GM12878 (cell line): ENCODE measurements at regions not wholly inside any gene's neighbourhood (a gene's known extent, or its start where the extent isn't known, plus 50 kb on each side); places are given as distances from the start of the nearest gene placed in this dataset.

Experiments used
- ATAC-seq: fragments of 200-7000 bp; cut with Tn5 transposase; 3 replicates; pipeline ENCODE4 v1.9.1; 2020; ENCODE audit warnings: mild to moderate bottlenecking, moderate library complexity
- BruUV-seq: library from RNA; stranded (reverse); fragments of 400-500 nt; replicated peaks from 2 replicates; lab custom pipeline; 2021; lab: Mats Ljungman, UMichigan
- CTCF ChIA-PET: fragments of 300-600 bp; sonication (Branson Sonifier 250); formaldehyde crosslinking; extraction: SDS; loops from one replicate; lab custom pipeline; 2021; ENCODE audit warnings: inconsistent platforms; lab: Yijun Ruan, JAX
- POLR2A ChIA-PET: fragments of 350-600 bp; formaldehyde crosslinking; extraction: SDS; loops from one replicate; lab custom pipeline; 2021; ENCODE audit warnings: inconsistent platforms; lab: Charles Lee
- RAD21 ChIA-PET: fragments of 300-600 bp; sonication (Branson Sonifier 250); formaldehyde crosslinking; loops from one replicate; lab custom pipeline; 2023; ENCODE audit warnings: antibody characterized with exemption; ENCODE audit not compliant: unreplicated experiment; lab: Charles Lee
- SMC1A ChIA-PET: fragments of 300-600 bp; sonication (Branson Sonifier 250); formaldehyde crosslinking; loops from one replicate; lab custom pipeline; 2023; ENCODE audit not compliant: unreplicated experiment, uncharacterized antibody; lab: Charles Lee
- DNase-seq: peaks from one replicate; pipeline ENCODE4 v3.0.0-alpha.2; 2011; ENCODE audit warnings: low read depth, low spot score
- FAIRE-seq: peaks from 3 replicates; lab custom pipeline; 2011; peaks lifted over from hg19 to GRCh38; lab: Jason Lieb, UNC
- H2AFZ ChIP-seq: 2 replicates; pipeline ENCODE4 v1.6.0; 2011; ENCODE audit warnings: low read depth, low read length, control low read depth; ENCODE audit not compliant: control insufficient read depth
- H3K27ac ChIP-seq: 2 replicates; pipeline ENCODE4 v1.5.1; 2011; ENCODE audit warnings: control low read depth; ENCODE audit not compliant: control insufficient read depth, insufficient read depth
- H3K27me3 ChIP-seq, 2 experiments: replicated peaks in 1 of 2; 2 replicates each; pipeline versions ENCODE4 v1.6.0 to v1.6.1; 2011; ENCODE audit warnings: low read length in 1 of 2; ENCODE audit not compliant: control insufficient read depth in 2 of 2, insufficient read depth in 2 of 2
- H3K36me3 ChIP-seq, 2 experiments: 2 replicates each; pipeline ENCODE4 v1.5.1; 2011; ENCODE audit warnings: low read length in 1 of 2; ENCODE audit not compliant: control insufficient read depth in 2 of 2, insufficient read depth in 2 of 2
- H3K4me1 ChIP-seq: 2 replicates; pipeline ENCODE4 v1.6.1; 2011; ENCODE audit warnings: mild to moderate bottlenecking, low read length, moderate library complexity, mixed read lengths; ENCODE audit not compliant: control insufficient read depth, insufficient read depth
- H3K4me2 ChIP-seq: 2 replicates; pipeline ENCODE4 v1.6.0; 2011; ENCODE audit warnings: control low read depth; ENCODE audit not compliant: control insufficient read depth, insufficient read depth
- H3K4me3 ChIP-seq: fragments of 200-600 bp; sonication (generic); 2 replicates; pipeline ENCODE4 v1.5.1; 2016
- H3K79me2 ChIP-seq: 2 replicates; pipeline ENCODE4 v1.6.0; 2011; ENCODE audit warnings: low read length; ENCODE audit not compliant: control insufficient read depth, insufficient read depth
- H3K9ac ChIP-seq: 2 replicates; pipeline ENCODE4 v1.8.0; 2011; ENCODE audit warnings: low read length, control low read depth, mixed read lengths; ENCODE audit not compliant: control insufficient read depth, insufficient read depth
- H3K9me3 ChIP-seq: replicated peaks from 3 replicates; pipeline ENCODE4 v1.5.1; 2011; ENCODE audit warnings: mild to moderate bottlenecking, low read length; ENCODE audit not compliant: control insufficient read depth, insufficient read depth
- H4K20me1 ChIP-seq: 2 replicates; pipeline ENCODE4 v1.6.0; 2011; ENCODE audit not compliant: control insufficient read depth, insufficient read depth
- BCLAF1 ChIP-seq: fragments of 450-650 bp; IDR thresholded peaks from 2 replicates; pipeline ENCODE4 v1.6.1; 2017; ENCODE audit warnings: antibody characterized with exemption, mild to moderate bottlenecking, moderate library complexity
- CBX3 ChIP-seq: fragments of 200-600 bp; sonication (generic); IDR thresholded peaks from 2 replicates; pipeline ENCODE4 v1.6.1; 2016; ENCODE audit warnings: low read depth, borderline replicate concordance
- CHD2 ChIP-seq: IDR thresholded peaks from 2 replicates; pipeline ENCODE4 v1.6.1; 2011; ENCODE audit warnings: low read depth, low read length, improper control_type of control experiment, borderline replicate concordance
- CREM ChIP-seq: IDR thresholded peaks from 2 replicates; pipeline ENCODE4 v1.6.1; 2014; ENCODE audit warnings: antibody characterized with exemption, low read depth
- IKZF2 ChIP-seq, 2 experiments: fragments of 450-650 bp; IDR thresholded peaks; 2 replicates each; pipeline ENCODE4 v1.6.1; 2017; ENCODE audit warnings: mild to moderate bottlenecking in 2 of 2, moderate library complexity in 2 of 2
- NFYA ChIP-seq: IDR thresholded peaks from 2 replicates; pipeline ENCODE4 v1.6.1; 2011; ENCODE audit warnings: low read depth, mild to moderate bottlenecking, low read length, improper control_type of control experiment, borderline replicate concordance
- NR2C1 ChIP-seq: fragments of 450-650 bp; IDR thresholded peaks from 2 replicates; pipeline ENCODE4 v1.6.1; 2017; ENCODE audit warnings: antibody characterized with exemption, mild to moderate bottlenecking, moderate library complexity
- PRDM15 ChIP-seq: fragments of 450-650 bp; formaldehyde crosslinking; IDR thresholded peaks from 2 replicates; pipeline ENCODE4 v1.4.0; 2020; ENCODE audit warnings: mild to moderate bottlenecking, moderate library complexity
- RAD51 ChIP-seq: fragments of 450-650 bp; IDR thresholded peaks from 2 replicates; pipeline ENCODE4 v1.6.1; 2016; ENCODE audit warnings: moderate library complexity, mild to moderate bottlenecking, inconsistent platforms
- ZNF207 ChIP-seq: fragments of 450-650 bp; IDR thresholded peaks from 2 replicates; pipeline ENCODE4 v1.6.1; 2014; ENCODE audit warnings: antibody characterized with exemption, mild to moderate bottlenecking, borderline replicate concordance
- WGBS: methylation state at CpG from one replicate; pipeline ENCODE4 v1.1.6; 2016; ENCODE audit warnings: low lambda C conversion rate; ENCODE audit not compliant: insufficient replicate concordance, insufficient coverage; ENCODE audit errors: missing lambda C conversion rate; 5-methylcytosine and 5-hydroxymethylcytosine counted together
- in situ Hi-C: fragments of 300-500 bp; cut with MboI; formaldehyde crosslinking; loops from 9 replicates; pipeline ENCODE4 v1.14.3; 2018; ENCODE audit warnings: mixed read lengths
- intact Hi-C: fragments of 100-400 bp; cut with micrococcal nuclease; formaldehyde crosslinking; loops from one replicate; pipeline ENCODE4 v1.14.2; 2022; ENCODE audit not compliant: unreplicated experiment

DNA sequence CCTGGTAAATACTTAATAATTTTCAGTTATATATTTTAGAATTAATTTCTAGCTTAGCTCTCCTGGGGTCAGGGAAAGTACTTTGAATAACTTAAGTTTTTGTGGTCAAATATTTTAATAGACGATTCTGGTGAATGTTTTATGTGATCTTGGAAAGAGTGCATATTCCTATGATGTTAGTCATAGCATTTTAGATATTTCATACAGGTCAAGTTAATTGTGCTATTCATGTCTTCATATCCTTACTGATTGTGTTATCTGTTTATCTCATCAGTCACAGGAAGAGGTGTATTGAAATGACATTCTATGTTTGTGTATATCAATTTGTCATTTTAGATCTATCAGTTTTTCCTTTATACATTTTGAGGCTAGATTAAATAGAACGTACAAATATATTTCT is 576.2 kb downstream of the CPS1 start:
- BruUV-seq, result no TSS peak
- H3K4me2 ChIP-seq, result no peak overlapping the region
- H3K27ac ChIP-seq, result no peak overlapping the region
- H3K4me1 ChIP-seq, result no peaks in the 10 kb centered on the region
- H3K36me3 ChIP-seq, result no peaks in the 10 kb centered on the region
- no peak for FAIRE-seq
- H2AFZ ChIP-seq, result no peak overlapping the region
- in situ Hi-C loops, result no loop called here
- H3K9me3 ChIP-seq, result no peaks in the 10 kb centered on the region
- H4K20me1 ChIP-seq, result no peaks in the 10 kb centered on the region
- intact Hi-C loops, result no loop called here
- 3% methylated on average over 2 of the region's 2 CpGs for WGBS
- ATAC-seq, result no peak
- DNase-seq, result no peak
- no peak overlapping the region for H3K9ac ChIP-seq
- no peak overlapping the region for H3K4me3 ChIP-seq
- no peaks in the 10 kb centered on the region for H3K79me2 ChIP-seq
- no peak for TF ChIP-seq NFYA
- no peak for TF ChIP-seq NR2C1
- TF ChIP-seq, all 136 proteins: peak for 0
- RAD21 ChIA-PET, result interaction anchor here (1.3 kb wide), 1 partner anchor 65 kb away, joined by 3 read pairs; no protein-coding TSS in a partner anchor
- no peaks in the 10 kb centered on the region for H3K27me3 ChIP-seq
- CTCF ChIA-PET, result no interaction called here
- POLR2A ChIA-PET, result no interaction called here
- SMC1A ChIA-PET, result no interaction called here

DNA sequence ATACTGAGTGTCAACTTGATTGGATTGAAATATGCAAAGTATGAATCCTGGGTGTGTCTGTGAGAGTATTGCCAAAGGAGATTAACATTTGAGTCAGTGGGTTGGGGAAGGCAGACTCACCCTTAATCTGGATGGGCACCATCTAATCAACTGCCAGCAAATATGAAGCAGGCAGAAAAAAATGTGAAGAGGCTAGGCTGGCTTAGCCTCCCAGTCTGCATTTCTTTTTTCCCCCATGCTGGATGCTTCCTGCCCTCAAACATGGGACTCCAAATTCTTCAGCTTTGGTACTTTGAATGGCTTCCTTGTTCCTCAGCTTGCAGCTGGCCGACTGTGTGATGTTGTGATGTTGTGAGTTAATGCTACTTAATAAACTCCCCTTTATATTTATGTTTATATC is 577.4 kb downstream of the CPS1 start:
- FAIRE-seq (no peak), ATAC-seq (no peak), DNase-seq (no peak)
- H3K9ac ChIP-seq, result no peak overlapping the region
- no TSS peak for BruUV-seq
- no peaks in the 10 kb centered on the region for H3K4me1 ChIP-seq
- no peak overlapping the region for H2AFZ ChIP-seq
- no peaks in the 10 kb centered on the region for H3K27me3 ChIP-seq
- H3K36me3 ChIP-seq, result no peaks in the 10 kb centered on the region
- no peaks in the 10 kb centered on the region for H3K79me2 ChIP-seq
- no peaks in the 10 kb centered on the region for H4K20me1 ChIP-seq
- RAD21 ChIA-PET, result no interaction called here
- intact Hi-C loops (no loop called here), in situ Hi-C loops (no loop called here)
- no peak overlapping the region for H3K27ac ChIP-seq
- H3K9me3 ChIP-seq, result no peaks in the 10 kb centered on the region
- WGBS, result 0% methylated on average over 1 of the region's 1 CpG
- H3K4me3 ChIP-seq, result no peak overlapping the region
- SMC1A ChIA-PET, result no interaction called here
- H3K4me2 ChIP-seq, result no peak overlapping the region
- POLR2A ChIA-PET, result no interaction called here
- CTCF ChIA-PET, result no interaction called here
- no peak for TF ChIP-seq CBX3
- no peak for TF ChIP-seq RAD51
- TF ChIP-seq CHD2, result no peak
- TF ChIP-seq PRDM15 (CRISPR knock-in tag), result no peak
- TF ChIP-seq CREM, result no peak
- no peak for TF ChIP-seq IKZF2 (IDR thresholded peaks at IDR 0.05)
- no peak for TF ChIP-seq BCLAF1
- TF ChIP-seq ZNF207, result no peak
